Liver (tissue), 8 donors: ENCODE measurements at regions not wholly inside any gene's neighbourhood (a gene's known extent, or its start where the extent isn't known, plus 50 kb on each side); places are given as distances from the start of the nearest gene placed in this dataset.

Source experiments
- DNase-seq: peaks from one replicate; pipeline ENCODE4 v3.0.0-alpha.2; 2017; ENCODE audit warnings: low spot score
- H3K27ac ChIP-seq, 2 donors: one replicate each; pipeline ENCODE4 v1.7.0; 2013; ENCODE audit warnings: inconsistent platforms in 2 of 2, low read length in 2 of 2, control low read depth in 1 of 2, low read depth in 1 of 2, mild to moderate bottlenecking in 1 of 2
- H3K27me3 ChIP-seq, 4 donors: one replicate each; pipeline versions ENCODE4 v1.6.1 to v1.7.0; 2013; ENCODE audit warnings: low read length in 3 of 4, inconsistent platforms in 1 of 4, mild to moderate bottlenecking in 1 of 4, moderate library complexity in 1 of 4; ENCODE audit not compliant: control insufficient read depth in 4 of 4, insufficient read depth in 4 of 4
- H3K36me3 ChIP-seq, 4 donors: one replicate each; pipeline versions ENCODE4 v1.6.1 to v1.7.0; 2013; ENCODE audit warnings: low read length in 3 of 4, mild to moderate bottlenecking in 3 of 4, low read depth in 1 of 4, moderate library complexity in 1 of 4; ENCODE audit not compliant: control insufficient read depth in 4 of 4, insufficient read depth in 3 of 4
- H3K4me1 ChIP-seq, 4 donors: one replicate each; pipeline versions ENCODE4 v1.6.1 to v1.7.0; 2013; ENCODE audit warnings: low read length in 3 of 4, mild to moderate bottlenecking in 3 of 4, moderate library complexity in 1 of 4; ENCODE audit not compliant: control insufficient read depth in 4 of 4, insufficient read depth in 4 of 4
- H3K4me3 ChIP-seq, 3 donors: one replicate each; pipeline versions ENCODE4 v1.6.1 to v1.7.0; 2013; ENCODE audit warnings: low read length in 3 of 3, control low read depth in 1 of 3, low read depth in 1 of 3, mild to moderate bottlenecking in 1 of 3
- H3K9ac ChIP-seq, 2 donors: one replicate each; pipeline ENCODE4 v1.7.0; 2013; ENCODE audit warnings: low read length in 2 of 2, mild to moderate bottlenecking in 2 of 2, moderate library complexity in 2 of 2, control low read depth in 1 of 2, low read depth in 1 of 2
- H3K9me3 ChIP-seq, 4 donors: one replicate each; pipeline versions ENCODE4 v1.6.1 to v1.7.0; 2013; ENCODE audit warnings: low read length in 3 of 4; ENCODE audit not compliant: control insufficient read depth in 4 of 4
- ATF3 ChIP-seq: IDR thresholded peaks from 2 replicates; pipeline ENCODE4 v1.6.1; 2016; ENCODE audit warnings: antibody characterized with exemption
- CTCF ChIP-seq: fragments of 150-350 bp; IDR thresholded peaks from 2 replicates; pipeline ENCODE4 v1.5.1; 2017; ENCODE audit warnings: improper control_type of control experiment, low read depth, low read length; ENCODE audit not compliant: missing input control
- EGR1 ChIP-seq, 2 donors: IDR thresholded peaks; 2 replicates each; pipeline ENCODE4 v1.6.1; 2016 to 2018; ENCODE audit warnings: antibody characterized with exemption in 2 of 2, low read depth in 2 of 2
- FOXA1 ChIP-seq: IDR thresholded peaks from 2 replicates; pipeline ENCODE4 v1.6.1; 2016; ENCODE audit warnings: antibody characterized with exemption
- FOXA2 ChIP-seq: IDR thresholded peaks from 2 replicates; pipeline ENCODE4 v1.6.1; 2016; ENCODE audit warnings: antibody characterized with exemption
- GABPA ChIP-seq, 2 donors: IDR thresholded peaks in 1 of 2; conservative IDR thresholded peaks in 1 of 2; 2 replicates each; pipeline ENCODE4 v1.6.1; 2016; ENCODE audit warnings: antibody characterized with exemption in 2 of 2, mild to moderate bottlenecking in 1 of 2, moderate library complexity in 1 of 2
- HNF4A ChIP-seq, 2 donors: conservative IDR thresholded peaks; 2 replicates each; pipeline ENCODE4 v1.6.1; 2016; ENCODE audit warnings: antibody characterized with exemption in 2 of 2, mild to moderate bottlenecking in 2 of 2
- HNF4G ChIP-seq: IDR thresholded peaks from 2 replicates; pipeline ENCODE4 v1.6.1; 2016; ENCODE audit warnings: antibody characterized with exemption
- JUND ChIP-seq, 2 donors: IDR thresholded peaks; 2 replicates each; pipeline ENCODE4 v1.6.1; 2016; ENCODE audit warnings: antibody characterized with exemption in 2 of 2
- MAX ChIP-seq: IDR thresholded peaks from 2 replicates; pipeline ENCODE4 v1.6.1; 2016; ENCODE audit warnings: antibody characterized with exemption
- NR2F2 ChIP-seq: IDR thresholded peaks from 2 replicates; pipeline ENCODE4 v1.6.1; 2016; ENCODE audit warnings: antibody characterized with exemption
- RAD21 ChIP-seq, 2 donors: IDR thresholded peaks; 2 replicates each; pipeline ENCODE4 v1.6.1; 2016; ENCODE audit warnings: antibody characterized with exemption in 2 of 2, mild to moderate bottlenecking in 2 of 2
- REST ChIP-seq: IDR thresholded peaks from 2 replicates; pipeline ENCODE4 v1.6.1; 2016; ENCODE audit warnings: antibody characterized with exemption, mild to moderate bottlenecking
- RXRA ChIP-seq, 2 donors: IDR thresholded peaks; 2 replicates each; pipeline ENCODE4 v1.6.1; 2017 to 2018; ENCODE audit warnings: antibody characterized with exemption in 2 of 2, mild to moderate bottlenecking in 1 of 2
- SP1 ChIP-seq: IDR thresholded peaks from 2 replicates; pipeline ENCODE4 v1.6.1; 2018; ENCODE audit warnings: antibody characterized with exemption, mild to moderate bottlenecking
- TAF1 ChIP-seq: conservative IDR thresholded peaks from 2 replicates; pipeline ENCODE4 v1.6.1; 2016; ENCODE audit warnings: antibody characterized with exemption, mild to moderate bottlenecking
- YY1 ChIP-seq: IDR thresholded peaks from 2 replicates; pipeline ENCODE4 v1.6.1; 2016; ENCODE audit warnings: antibody characterized with exemption, mild to moderate bottlenecking
- ZBTB33 ChIP-seq: IDR thresholded peaks from 2 replicates; pipeline ENCODE4 v1.6.1; 2016; ENCODE audit warnings: antibody characterized with exemption
- WGBS: extraction: QIAGEN DNeasy Blood & Tissue Kit; methylation state at CpG from one replicate; pipeline ENCODE4 v1.1.7; 2013; 5-methylcytosine and 5-hydroxymethylcytosine counted together
- donor health status: healthy.
- donor health status: healthy.
- donor health status: healthy.
- donor health status: healthy.
- donor health status: healthy.

GRCh38 chr6:147872002-147872401, 363.5 kb downstream of the SAMD5 start (continued):
- TF ChIP-seq ZBTB33 (no peak), REST (no peak)

- TF ChIP-seq SP1 (no peak), YY1 (no peak), RXRA (IDR thresholded peaks at IDR 0.05) (no peak), JUND (IDR thresholded peaks at IDR 0.05) (no peak), NR2F2 (no peak), MAX (no peak)
- H3K4me3 ChIP-seq, result no peak overlapping the region
- H3K4me1 ChIP-seq, result peaks cover 0 to 3% (median 0%) of the 10 kb centered on the region in 4 donors
- no peak overlapping the region for H3K9ac ChIP-seq
- no peak for DNase-seq
- no peaks in the 10 kb centered on the region for H3K27me3 ChIP-seq
- no peaks in the 10 kb centered on the region for H3K9me3 ChIP-seq
- H3K27ac ChIP-seq, result no peak overlapping the region
- H3K36me3 ChIP-seq, result no peaks in the 10 kb centered on the region
Observed at GRCh38 chr6:147873816-147874215, 365.3 kb downstream of the SAMD5 start.

GRCh38 chr6:147874322-147874721, 365.8 kb downstream of the SAMD5 start:
- Histone ChIP-seq H3K36me3 (no peaks in the 10 kb centered on the region), H3K27ac (no peak overlapping the region), H3K4me1 (peaks cover 0 to 1% (median 0%) of the 10 kb centered on the region in 4 donors), H3K9ac (no peak overlapping the region), H3K27me3 (no peaks in the 10 kb centered on the region), H3K9me3 (no peaks in the 10 kb centered on the region), H3K4me3 (no peak overlapping the region)
- DNase-seq, result no peak
- WGBS, result 68% methylated on average over 6 of the region's 6 CpGs
- TF ChIP-seq HNF4G, result no peak
- TF ChIP-seq GABPA (IDR thresholded peaks at IDR 0.05 in 1 of 2, conservative IDR thresholded peaks at IDR 0.05 in 1 of 2), result no peak
- no peak for TF ChIP-seq JUND (IDR thresholded peaks at IDR 0.05)
- TF ChIP-seq CTCF, result no peak
- no peak for TF ChIP-seq EGR1 (IDR thresholded peaks at IDR 0.05; ENCODE audit: low read depth in 2 of 2)
- no peak for TF ChIP-seq YY1
- no peak for TF ChIP-seq NR2F2
- TF ChIP-seq RAD21 (IDR thresholded peaks at IDR 0.05), result no peak
- TF ChIP-seq FOXA2, result no peak
- TF ChIP-seq TAF1, result no peak
- TF ChIP-seq HNF4A (conservative IDR thresholded peaks at IDR 0.05), result no peak
- TF ChIP-seq ZBTB33, result no peak
- TF ChIP-seq SP1, result no peak
- TF ChIP-seq FOXA1, result no peak
- TF ChIP-seq RXRA (IDR thresholded peaks at IDR 0.05), result no peak
- no peak for TF ChIP-seq MAX
- no peak for TF ChIP-seq ATF3
